ENCODE measurements at regions not wholly inside any gene's neighbourhood (a gene's known extent, or its start where the extent isn't known, plus 50 kb on each side); places are given as distances from the start of the nearest gene placed in this dataset.

DNA sequence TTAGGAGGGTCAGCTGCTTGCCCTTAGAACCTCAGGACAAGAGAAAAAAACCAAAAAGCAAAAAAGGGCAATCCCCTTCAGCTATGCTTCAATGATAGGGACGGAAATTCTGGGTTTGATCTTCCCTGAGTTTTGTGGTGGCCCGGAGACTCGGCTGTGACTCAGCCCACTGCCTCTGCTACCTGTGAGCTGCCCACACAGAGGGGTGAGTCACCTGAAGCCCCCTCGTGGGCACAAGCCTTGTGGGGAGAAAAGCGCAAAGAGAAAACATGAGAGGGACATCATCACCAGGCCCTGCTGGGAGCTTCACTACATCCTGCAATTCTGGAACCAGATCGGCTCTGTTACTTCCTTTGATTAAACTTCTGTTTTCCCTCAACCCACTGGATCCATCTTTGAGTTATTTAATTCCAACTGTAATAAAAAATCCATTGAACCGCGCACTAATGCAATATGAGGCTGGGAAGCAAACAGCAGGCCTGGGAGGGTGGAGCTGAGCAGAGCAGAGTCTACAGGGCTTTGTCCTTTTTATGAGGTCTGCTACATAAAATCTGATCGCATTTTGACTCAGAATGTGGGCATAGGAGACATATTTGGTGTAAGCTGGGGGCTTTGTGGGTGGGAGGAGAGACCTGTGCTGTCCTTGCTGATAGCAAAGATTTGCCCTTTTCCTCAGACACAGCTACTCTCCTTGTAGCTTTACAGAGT is 58.7 kb upstream of the STUM start:
- peaks cover 19% of the 10 kb centered on the region for H3K4me1 ChIP-seq
- no peaks in the 10 kb centered on the region for H3K9me3 ChIP-seq
- H3K27ac ChIP-seq = no peak overlapping the region
- TF ChIP-seq Cebpa-rat (IDR thresholded peaks at IDR 0.05) = no peak
- H3K4me3 ChIP-seq = no peak overlapping the region
- H3K36me3 ChIP-seq = no peaks in the 10 kb centered on the region
- H3K9ac ChIP-seq = no peak overlapping the region
- no peaks in the 10 kb centered on the region for H4K20me1 ChIP-seq
- no peak overlapping the region for H3K4me2 ChIP-seq
- no peaks in the 10 kb centered on the region for H3K27me3 ChIP-seq

DNA sequence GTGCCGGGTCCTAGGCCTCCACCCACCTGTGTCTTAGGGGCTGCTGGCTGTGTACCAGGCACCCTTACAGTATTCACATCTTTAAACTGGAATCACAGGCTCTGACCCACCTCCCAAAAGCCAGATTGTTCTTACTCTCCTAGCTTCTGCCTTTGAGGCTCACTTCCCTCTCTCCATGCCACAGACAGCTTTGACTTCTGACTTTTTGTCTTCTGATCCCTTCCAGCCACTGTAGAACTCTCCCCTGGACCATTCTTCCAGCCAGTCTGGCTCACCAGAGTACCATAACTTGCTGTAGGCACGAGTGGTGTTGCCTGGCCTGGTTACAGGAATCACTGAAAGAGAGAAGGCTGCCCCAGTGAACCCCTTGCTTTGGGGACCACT is 58.1 kb upstream of the STUM start:
- no peaks in the 10 kb centered on the region for H3K36me3 ChIP-seq
- H3K27me3 ChIP-seq = no peaks in the 10 kb centered on the region
- H3K4me1 ChIP-seq = peaks cover 19% of the 10 kb centered on the region
- no peaks in the 10 kb centered on the region for H4K20me1 ChIP-seq
- H3K4me2 ChIP-seq = no peak overlapping the region
- no peak overlapping the region for H3K9ac ChIP-seq
- H3K9me3 ChIP-seq = no peaks in the 10 kb centered on the region
- H3K4me3 ChIP-seq = no peak overlapping the region
- no peak for TF ChIP-seq Cebpa-rat (IDR thresholded peaks at IDR 0.05)
- no peak overlapping the region for H3K27ac ChIP-seq

DNA sequence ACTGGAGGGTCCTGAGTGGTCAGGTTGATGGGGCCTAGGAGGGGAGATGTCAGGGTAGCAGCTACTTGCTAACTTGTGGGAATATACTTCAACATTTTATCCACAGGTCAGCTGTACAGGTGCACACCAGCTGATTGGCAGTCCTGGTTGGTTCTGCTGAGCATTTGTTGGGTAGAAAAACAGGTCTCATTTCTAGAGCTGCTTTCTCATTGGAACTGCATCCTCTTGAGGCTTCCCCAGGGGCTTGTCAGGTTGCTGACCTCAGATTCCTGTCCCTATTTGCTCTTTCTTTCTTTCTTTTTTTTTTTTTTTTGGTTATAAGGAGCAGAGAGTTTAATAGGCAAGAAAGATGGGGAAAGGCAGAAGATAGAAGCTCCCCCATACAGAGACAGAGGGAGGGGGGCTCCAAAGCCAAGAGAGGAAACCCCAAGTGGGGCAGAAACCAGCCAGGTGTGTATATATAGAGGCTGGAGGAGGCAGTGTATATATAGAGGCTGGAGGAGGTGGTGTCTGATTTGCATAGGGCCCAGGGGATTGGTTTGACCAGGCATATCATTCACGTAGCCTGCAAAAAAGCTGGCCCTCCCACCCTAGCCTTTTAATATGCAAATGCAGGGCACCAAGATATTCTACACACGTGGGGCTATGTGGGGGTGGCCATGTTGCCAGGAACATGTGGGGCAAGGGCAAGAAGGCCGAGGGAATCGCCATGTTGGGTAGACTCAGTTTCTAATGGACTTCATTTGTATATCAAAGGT is 57.3 kb upstream of the STUM start:
- Histone ChIP-seq H4K20me1 (no peaks in the 10 kb centered on the region), H3K27ac (no peak overlapping the region; the same call in 1 of the 2 replicates), H3K9me3 (no peaks in the 10 kb centered on the region), H3K4me2 (peak overlapping the region; percentile 52), H3K36me3 (no peaks in the 10 kb centered on the region), H3K4me3 (no peak overlapping the region), H3K27me3 (no peaks in the 10 kb centered on the region), H3K4me1 (peaks cover 19% of the 10 kb centered on the region), H3K9ac (no peak overlapping the region)
- no peak for TF ChIP-seq Cebpa-rat (IDR thresholded peaks at IDR 0.05)

DNA sequence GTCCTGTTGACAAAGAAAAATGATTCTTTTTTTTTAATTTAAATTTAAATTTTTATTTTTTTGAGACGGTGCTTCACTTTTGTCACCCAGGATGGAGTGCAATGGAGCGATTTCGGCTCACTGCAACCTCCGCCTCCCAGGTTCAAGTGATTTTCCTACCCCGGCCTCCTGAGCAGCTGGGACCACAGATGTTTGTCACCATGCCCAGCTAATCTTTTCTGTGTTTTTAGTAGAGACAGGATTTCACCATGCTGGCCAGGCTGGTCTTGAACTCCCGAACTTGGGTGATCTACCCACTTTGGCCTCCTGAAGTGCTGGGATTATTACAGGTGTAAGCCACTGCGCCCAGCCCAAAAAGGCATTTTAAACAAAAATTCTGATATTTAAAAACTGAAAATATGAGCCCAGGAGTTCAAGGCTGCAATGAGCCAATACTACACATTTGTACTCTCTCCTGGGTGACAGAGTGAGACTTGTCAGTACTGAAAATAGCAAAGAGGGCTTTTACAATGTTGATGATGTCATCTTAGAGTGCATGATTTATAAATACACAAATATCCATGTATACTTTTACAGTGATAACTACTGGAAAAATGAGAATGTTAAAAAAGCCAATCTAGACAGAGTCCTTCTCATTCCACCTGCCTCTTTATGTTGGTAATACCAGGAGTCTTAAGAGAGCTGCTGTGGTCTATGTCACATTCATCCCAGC is 56.0 kb upstream of the STUM start:
- Histone ChIP-seq H4K20me1 (no peaks in the 10 kb centered on the region), H3K36me3 (no peaks in the 10 kb centered on the region), H3K4me1 (peaks cover 19% of the 10 kb centered on the region), H3K4me3 (no peak overlapping the region), H3K4me2 (no peak overlapping the region), H3K9me3 (no peaks in the 10 kb centered on the region), H3K27me3 (no peaks in the 10 kb centered on the region), H3K27ac (no peak overlapping the region), H3K9ac (no peak overlapping the region)
- no peak for TF ChIP-seq Cebpa-rat (IDR thresholded peaks at IDR 0.05)

DNA sequence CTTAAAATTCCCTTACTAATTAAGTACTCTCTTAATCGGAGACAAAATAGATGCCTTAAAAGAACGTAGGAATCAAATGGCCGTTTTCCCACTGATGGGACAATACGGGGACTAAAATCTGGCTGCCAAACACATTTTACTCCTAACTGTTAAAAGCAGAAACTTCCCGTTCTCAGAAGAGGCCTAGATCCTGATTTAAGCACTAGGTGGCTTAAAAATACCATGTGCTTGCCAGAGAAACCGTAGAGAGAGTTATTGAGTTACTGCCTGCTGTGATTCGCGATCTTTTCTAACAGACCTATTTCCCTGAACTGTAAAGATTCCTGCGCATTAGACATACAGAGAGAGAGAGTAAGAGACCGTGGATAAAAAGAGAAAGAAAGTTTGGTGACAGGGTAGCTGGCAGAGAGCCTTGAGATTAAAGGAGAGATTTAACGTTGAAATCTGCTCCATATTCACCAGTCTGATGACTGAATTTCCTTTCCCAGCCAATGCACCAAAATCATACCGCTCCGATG is 54.4 kb upstream of the STUM start:
- no peaks in the 10 kb centered on the region for H4K20me1 ChIP-seq
- no peak overlapping the region for H3K9ac ChIP-seq
- no peaks in the 10 kb centered on the region for H3K9me3 ChIP-seq
- no peaks in the 10 kb centered on the region for H3K36me3 ChIP-seq
- H3K4me1 ChIP-seq = peaks cover 19% of the 10 kb centered on the region
- no peak overlapping the region for H3K27ac ChIP-seq
- H3K4me3 ChIP-seq = no peak overlapping the region
- H3K27me3 ChIP-seq = no peaks in the 10 kb centered on the region
- no peak overlapping the region for H3K4me2 ChIP-seq
- no peak for TF ChIP-seq Cebpa-rat (IDR thresholded peaks at IDR 0.05)

DNA sequence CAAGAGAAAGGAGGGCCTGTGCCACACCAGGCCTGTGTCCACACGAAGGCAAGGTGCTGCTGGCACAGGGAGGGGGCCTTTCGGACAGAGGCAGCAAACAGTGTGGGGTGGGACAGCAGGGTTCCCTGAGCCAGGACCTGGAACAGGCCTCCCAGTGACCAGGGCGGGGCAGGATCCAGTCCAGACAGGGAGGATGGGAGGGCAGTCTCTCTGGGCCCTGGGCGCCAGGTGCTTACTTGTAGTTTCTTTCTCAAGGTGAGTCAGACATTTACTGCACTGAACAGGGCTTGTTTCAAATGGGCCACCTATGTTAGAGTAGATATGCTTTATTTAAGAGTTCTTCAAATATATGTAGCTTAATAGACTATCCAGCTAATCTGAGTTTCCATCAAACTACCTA is 52.8 kb upstream of the STUM start:
- no peak overlapping the region for H3K4me3 ChIP-seq
- peaks cover 11% of the 10 kb centered on the region for H3K4me1 ChIP-seq
- H3K9me3 ChIP-seq = no peaks in the 10 kb centered on the region
- no peaks in the 10 kb centered on the region for H3K36me3 ChIP-seq
- H4K20me1 ChIP-seq = no peaks in the 10 kb centered on the region
- no peak overlapping the region for H3K27ac ChIP-seq
- no peak for TF ChIP-seq Cebpa-rat (IDR thresholded peaks at IDR 0.05)
- no peak overlapping the region for H3K9ac ChIP-seq
- H3K27me3 ChIP-seq = no peaks in the 10 kb centered on the region
- no peak overlapping the region for H3K4me2 ChIP-seq

DNA sequence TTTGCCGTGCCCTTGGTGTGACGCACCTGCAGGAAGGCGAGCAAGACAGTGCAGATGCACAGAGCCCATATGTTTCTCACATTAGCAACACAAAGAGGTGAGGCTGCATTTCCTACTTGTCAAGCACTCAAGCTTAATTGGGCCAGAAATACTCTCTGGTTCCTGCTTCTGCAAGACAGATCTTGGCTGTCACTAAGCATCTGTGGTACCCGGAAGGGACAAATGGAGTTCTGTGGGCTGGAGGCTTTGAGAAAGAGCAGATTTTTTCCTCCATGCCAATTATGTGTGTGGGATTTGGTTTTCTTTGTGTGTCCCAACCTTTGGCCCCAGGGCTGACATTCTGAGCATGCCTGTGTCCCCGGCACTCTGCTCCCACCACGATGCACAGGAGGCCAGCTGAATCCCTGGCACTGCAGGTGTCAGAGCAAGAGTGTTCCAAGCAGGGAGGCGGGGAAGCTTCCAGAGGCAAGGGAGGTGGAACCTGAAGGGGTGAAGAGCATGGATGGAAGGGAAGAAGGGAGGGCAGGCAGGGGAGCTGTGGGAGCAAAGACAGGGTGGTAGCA is 52.0 kb upstream of the STUM start:
- no peak overlapping the region for H3K27ac ChIP-seq
- H3K4me3 ChIP-seq = no peak overlapping the region
- no peaks in the 10 kb centered on the region for H3K27me3 ChIP-seq
- no peaks in the 10 kb centered on the region for H3K9me3 ChIP-seq
- no peak for TF ChIP-seq Cebpa-rat (IDR thresholded peaks at IDR 0.05)
- H3K36me3 ChIP-seq = no peaks in the 10 kb centered on the region
- H3K9ac ChIP-seq = no peak overlapping the region
- H3K4me1 ChIP-seq = peaks cover 3% of the 10 kb centered on the region
- no peak overlapping the region for H3K4me2 ChIP-seq
- H4K20me1 ChIP-seq = no peaks in the 10 kb centered on the region

DNA sequence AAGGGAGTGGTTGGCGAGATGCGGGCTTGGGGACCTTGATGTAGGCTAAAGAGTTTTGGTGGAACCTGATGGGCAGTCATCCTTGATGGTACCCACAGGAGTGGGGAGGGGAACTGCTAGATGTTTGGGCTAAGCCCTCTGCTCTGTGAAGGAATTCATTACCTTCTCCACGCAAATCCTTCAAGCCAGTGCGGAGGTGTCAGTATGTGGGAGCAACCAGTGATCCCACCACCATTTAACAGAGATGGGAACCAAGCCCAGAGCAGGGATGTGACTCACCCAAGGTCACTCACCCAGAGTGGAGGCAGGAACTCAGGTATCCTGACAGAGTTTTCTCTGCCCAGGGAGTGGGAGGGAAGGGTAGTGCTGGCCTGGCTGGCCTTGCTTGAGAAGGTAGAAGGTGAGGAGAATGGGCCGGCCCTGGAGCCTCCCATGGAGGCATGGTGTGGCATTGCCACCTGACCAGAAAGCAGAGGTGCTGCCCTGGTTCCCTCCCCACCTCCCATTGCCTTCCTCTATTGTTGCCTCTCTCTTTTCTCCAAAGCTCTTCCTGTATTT is 51.2 kb upstream of the STUM start:
- TF ChIP-seq Cebpa-rat (IDR thresholded peaks at IDR 0.05) = no peak
- H3K27me3 ChIP-seq = no peaks in the 10 kb centered on the region
- H3K4me1 ChIP-seq = no peaks in the 10 kb centered on the region
- H3K4me2 ChIP-seq = no peak overlapping the region
- no peak overlapping the region for H3K9ac ChIP-seq
- H3K9me3 ChIP-seq = no peaks in the 10 kb centered on the region
- H3K36me3 ChIP-seq = no peaks in the 10 kb centered on the region
- H4K20me1 ChIP-seq = no peaks in the 10 kb centered on the region
- H3K4me3 ChIP-seq = no peak overlapping the region
- H3K27ac ChIP-seq = no peak overlapping the region

DNA sequence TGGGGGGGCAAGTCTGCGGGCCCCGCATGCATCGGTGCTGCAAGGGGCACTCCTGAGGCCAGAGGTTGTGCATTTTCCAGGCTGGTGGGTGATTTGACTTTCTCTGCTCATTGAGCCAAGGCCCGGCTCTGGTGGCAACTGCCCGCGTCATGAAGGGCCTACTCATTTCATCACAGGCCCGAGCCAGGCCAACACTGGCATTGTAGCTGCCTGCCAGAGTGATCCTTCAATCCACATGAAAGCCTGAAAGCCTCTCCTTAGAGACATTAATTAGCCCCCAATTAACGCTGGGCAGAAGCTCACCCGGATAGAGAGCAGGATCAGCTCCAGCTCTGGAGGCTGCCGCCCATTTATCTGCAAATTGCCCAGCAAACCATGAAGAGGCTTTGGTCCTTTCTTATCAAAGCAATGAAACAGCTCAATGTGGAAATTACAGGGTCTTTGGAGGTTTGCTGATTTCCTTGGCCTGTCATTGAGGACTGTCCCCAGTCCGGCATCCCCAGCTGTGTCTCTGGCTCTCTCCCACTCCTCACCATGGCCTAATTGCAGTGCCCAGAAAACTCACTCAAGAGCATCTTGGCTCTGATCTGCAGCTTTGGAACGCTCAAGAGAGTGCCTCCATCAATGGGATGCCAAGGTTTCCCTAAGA is 50.4 kb upstream of the STUM start:
- no peak for TF ChIP-seq Cebpa-rat (IDR thresholded peaks at IDR 0.05)
- no peaks in the 10 kb centered on the region for H3K36me3 ChIP-seq
- H3K9ac ChIP-seq = no peak overlapping the region
- H4K20me1 ChIP-seq = no peaks in the 10 kb centered on the region
- no peak overlapping the region for H3K27ac ChIP-seq
- H3K4me3 ChIP-seq = no peak overlapping the region
- H3K4me1 ChIP-seq = no peaks in the 10 kb centered on the region
- H3K9me3 ChIP-seq = no peaks in the 10 kb centered on the region
- H3K4me2 ChIP-seq = no peak overlapping the region
- H3K27me3 ChIP-seq = no peaks in the 10 kb centered on the region
